HFF-Myc (cell line): ENCODE measurements at regions not wholly inside any gene's neighbourhood (a gene's known extent, or its start where the extent isn't known, plus 50 kb on each side); places are given as distances from the start of the nearest gene placed in this dataset.

ENCODE experiments used
- DNase-seq: peaks from one replicate; pipeline ENCODE4 v3.0.0-alpha.2; 2011; ENCODE audit warnings: low read depth; ENCODE audit errors: extremely low read depth
- H3K4me3 ChIP-seq: replicated peaks from 2 replicates; pipeline ENCODE4 v1.5.1; 2011; ENCODE audit warnings: low read depth, mild to moderate bottlenecking, control low read depth, low read length
- CTCF ChIP-seq: IDR thresholded peaks from 2 replicates; pipeline ENCODE4 v1.5.1; 2012; ENCODE audit warnings: mild to moderate bottlenecking, low read depth, low read length, control low read depth; ENCODE audit errors: missing control alignments

GRCh38 chr2:177147093-177147694, 65.4 kb upstream of the HNRNPA3 start:
- DNase-seq, result no peak
- no peak overlapping the region for H3K4me3 ChIP-seq
- peak; percentile 32 for TF ChIP-seq CTCF

- H3K4me3 ChIP-seq, result no peak overlapping the region
- no peak for DNase-seq
- TF ChIP-seq CTCF, result no peak
Observed at GRCh38 chr2:177147834-177148445, 64.7 kb upstream of the HNRNPA3 start.

GRCh38 chr2:177148477-177149154, 64.0 kb upstream of the HNRNPA3 start:
- DNase-seq, result no peak
- H3K4me3 ChIP-seq, result peak overlapping the region; percentile 30
- TF ChIP-seq CTCF, result peak; percentile 96

- TF ChIP-seq CTCF, result no peak
- no peak for DNase-seq
- no peak overlapping the region for H3K4me3 ChIP-seq
Observed at GRCh38 chr2:177149155-177149503, 63.5 kb upstream of the HNRNPA3 start.

- no peak for DNase-seq
- TF ChIP-seq CTCF, result no peak
- H3K4me3 ChIP-seq, result no peak overlapping the region
Observed at GRCh38 chr2:177153805-177154204, 58.8 kb upstream of the HNRNPA3 start.

GRCh38 chr2:177154809-177155208, 57.8 kb upstream of the HNRNPA3 start:
- no peak overlapping the region for H3K4me3 ChIP-seq
- DNase-seq, result no peak
- TF ChIP-seq CTCF, result no peak
